LNCAP (cell line): ENCODE measurements at regions not wholly inside any gene's neighbourhood (a gene's known extent, or its start where the extent isn't known, plus 50 kb on each side); places are given as distances from the start of the nearest gene placed in this dataset.

ENCODE experiments used
- TF ChIP-seq, protein P1 (sequence below): fragments of 450-650 bp; IDR thresholded peaks from 2 replicates; pipeline ENCODE4 v1.5.1; 2017; ENCODE audit warnings: mild to moderate bottlenecking

DNA sequence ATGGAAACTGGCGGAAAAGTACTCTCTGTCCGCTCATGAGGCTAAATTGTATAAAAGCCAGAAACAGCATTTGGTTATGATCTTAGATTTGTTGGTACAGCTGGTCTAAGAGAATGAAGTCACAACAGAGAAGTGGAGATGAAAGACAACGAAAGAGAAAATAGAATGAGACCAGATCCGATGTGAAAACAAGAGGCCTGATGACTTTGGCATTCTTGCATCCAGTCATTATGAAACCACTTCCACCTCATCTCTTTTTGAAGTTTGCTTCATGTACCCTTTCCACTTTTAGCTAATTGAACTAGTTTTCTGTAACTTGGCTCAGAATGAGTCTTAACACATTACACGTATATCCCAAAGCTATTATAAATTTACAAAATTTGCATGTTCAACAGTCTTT, 1431.7 kb downstream of the LRRC4C start:
- TF ChIP-seq, protein P1, sequence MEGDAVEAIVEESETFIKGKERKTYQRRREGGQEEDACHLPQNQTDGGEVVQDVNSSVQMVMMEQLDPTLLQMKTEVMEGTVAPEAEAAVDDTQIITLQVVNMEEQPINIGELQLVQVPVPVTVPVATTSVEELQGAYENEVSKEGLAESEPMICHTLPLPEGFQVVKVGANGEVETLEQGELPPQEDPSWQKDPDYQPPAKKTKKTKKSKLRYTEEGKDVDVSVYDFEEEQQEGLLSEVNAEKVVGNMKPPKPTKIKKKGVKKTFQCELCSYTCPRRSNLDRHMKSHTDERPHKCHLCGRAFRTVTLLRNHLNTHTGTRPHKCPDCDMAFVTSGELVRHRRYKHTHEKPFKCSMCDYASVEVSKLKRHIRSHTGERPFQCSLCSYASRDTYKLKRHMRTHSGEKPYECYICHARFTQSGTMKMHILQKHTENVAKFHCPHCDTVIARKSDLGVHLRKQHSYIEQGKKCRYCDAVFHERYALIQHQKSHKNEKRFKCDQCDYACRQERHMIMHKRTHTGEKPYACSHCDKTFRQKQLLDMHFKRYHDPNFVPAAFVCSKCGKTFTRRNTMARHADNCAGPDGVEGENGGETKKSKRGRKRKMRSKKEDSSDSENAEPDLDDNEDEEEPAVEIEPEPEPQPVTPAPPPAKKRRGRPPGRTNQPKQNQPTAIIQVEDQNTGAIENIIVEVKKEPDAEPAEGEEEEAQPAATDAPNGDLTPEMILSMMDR = no peak

DNA sequence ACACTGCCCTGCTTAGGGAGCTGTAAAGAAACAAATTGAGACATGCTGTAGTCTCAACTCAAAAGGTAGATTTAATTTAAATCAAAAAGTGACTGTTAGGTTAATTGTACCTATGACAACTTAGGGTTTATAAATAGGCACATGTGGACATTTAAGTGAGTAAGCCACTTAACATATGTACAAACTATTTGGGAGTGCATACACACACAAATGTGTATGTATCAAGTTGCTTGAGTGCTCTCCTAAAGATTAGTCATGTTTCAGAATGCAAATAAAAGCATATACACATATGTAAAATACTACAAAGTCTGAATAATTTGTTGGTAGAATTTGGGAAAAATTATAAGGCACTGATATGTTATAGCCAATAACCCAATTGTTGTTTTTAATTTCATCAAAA, 1435.7 kb downstream of the LRRC4C start:
- TF ChIP-seq, protein P1 = no peak

DNA sequence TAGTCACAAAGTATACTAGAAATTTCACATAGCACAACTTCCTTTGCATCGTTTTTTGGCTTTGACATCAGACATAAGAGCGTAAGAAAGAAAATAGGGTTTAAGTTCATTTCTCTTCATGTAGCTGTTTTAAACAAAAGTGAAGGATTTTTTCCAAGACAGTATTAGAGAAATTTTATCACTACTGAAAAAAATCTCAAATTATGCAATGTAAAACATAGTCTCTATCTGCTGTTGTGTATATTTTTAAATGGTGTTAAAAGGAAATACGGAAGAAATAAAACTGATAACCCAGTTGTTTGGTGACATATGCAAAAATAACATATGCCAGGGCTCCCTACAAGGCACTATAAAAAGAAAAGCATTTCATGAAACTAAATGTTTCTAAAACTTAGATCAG, 1449.4 kb downstream of the LRRC4C start:
- TF ChIP-seq, protein P1 = no peak

DNA sequence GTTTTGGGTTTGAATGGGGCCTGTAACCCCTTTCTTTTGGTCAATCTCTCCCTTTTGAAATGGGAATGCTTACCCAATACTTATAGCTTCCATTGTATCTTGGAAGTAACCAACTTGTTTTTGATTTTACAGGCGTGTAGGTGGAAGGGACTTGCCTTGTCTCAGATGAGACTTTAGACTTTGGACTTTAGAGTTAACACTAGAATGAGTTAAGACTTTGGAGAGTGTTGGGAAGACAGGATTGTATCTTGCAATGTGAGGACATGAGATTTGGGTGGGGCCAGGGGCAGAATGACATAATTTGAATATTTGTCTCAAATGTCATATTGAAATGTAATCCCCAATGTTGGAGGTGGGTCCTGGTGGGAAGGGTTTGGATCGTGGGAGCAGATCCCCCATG, 1466.9 kb downstream of the LRRC4C start:
- TF ChIP-seq, protein P1 = no peak

DNA sequence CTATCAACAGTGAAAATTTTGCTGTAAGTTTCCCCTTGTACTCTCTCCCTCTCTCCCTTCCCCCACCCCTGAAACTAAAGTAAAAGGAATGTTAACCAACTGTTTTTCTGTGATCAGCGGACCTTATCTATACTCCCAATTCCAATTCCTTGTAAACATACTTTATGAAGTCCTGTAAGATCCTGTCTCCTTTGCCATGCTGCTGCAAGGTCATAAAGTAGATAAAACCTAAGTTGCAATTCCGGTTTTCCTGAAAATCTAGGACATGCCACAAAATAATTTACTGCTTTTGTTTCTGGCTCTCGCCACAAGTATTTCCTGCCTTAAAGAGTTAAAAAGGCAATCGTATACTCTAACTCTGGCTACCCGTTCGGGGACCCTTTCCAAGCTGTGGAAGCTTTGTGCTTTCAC, 1469.0 kb downstream of the LRRC4C start:
- TF ChIP-seq, protein P1 = no peak

DNA sequence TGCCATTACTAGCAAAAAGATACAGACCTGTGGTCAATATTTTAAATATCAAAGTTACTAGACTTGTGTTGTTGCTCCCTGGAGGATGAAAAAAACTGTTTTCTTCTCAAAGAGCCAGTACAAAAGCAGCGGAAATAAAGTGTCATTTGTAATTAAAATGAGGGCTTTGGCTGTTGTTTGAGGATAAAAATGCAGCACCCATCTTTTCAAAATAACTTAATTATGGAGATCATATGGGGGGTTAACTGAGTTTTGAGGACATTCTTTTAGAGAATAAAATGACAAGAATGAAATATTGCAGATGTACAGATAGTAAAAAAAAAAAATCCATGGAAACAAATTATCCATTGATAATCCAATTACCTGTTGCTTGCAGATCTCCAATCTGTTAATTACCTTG, 1484.4 kb downstream of the LRRC4C start:
- TF ChIP-seq, protein P1 = no peak

DNA sequence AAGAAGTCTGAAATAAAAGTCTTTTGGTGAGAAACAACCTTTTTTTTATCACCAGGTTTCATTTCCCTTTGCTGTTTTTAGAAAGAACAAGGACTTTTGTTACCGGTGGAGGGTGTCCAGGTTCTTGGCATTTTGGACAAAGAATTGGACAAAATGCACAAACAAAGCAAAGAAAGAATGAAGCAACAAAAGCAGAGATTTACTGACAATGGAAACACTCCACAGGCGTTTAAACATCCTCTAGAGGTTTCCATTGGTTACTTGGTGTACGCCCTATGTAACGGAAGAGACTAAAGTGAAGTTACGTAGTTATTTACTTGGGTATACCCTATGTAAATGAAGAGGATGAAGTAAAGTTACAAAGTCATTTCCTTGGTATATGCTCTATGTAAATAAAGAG, 1487.0 kb downstream of the LRRC4C start:
- TF ChIP-seq, protein P1 = no peak

DNA sequence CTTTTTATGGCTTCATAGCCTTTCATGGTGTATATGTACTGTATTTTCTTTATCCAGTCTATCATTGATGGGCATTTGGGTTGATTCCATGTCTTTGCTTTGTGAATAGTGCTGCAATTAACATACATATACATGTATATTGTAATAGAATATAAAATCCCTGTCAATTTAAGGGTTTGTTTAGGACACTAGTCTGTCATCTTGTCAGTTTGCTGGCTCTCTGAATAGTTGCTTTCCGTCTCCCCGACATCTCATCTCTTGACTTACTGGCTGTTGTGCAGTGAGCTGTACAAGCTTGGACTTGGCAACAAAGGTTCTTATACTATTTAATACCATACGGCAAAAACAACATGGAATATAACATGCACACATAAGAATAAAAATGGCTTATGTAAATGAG, 1487.5 kb downstream of the LRRC4C start:
- TF ChIP-seq, protein P1 = no peak
